GM19035 (cell line): ENCODE measurements at regions not wholly inside any gene's neighbourhood (a gene's known extent, or its start where the extent isn't known, plus 50 kb on each side); places are given as distances from the start of the nearest gene placed in this dataset.
"Not testable (repeated sequence)": the region's sequence is repeated elsewhere in the genome, so short reads cannot be mapped to it uniquely, and the experiment has no call there.

Experiments used
- ATAC-seq: cut with Tn5 transposase; IDR thresholded peaks from one replicate; pipeline ENCODE4 v1.9.1; 2021; ENCODE audit not compliant: unreplicated experiment

DNA sequence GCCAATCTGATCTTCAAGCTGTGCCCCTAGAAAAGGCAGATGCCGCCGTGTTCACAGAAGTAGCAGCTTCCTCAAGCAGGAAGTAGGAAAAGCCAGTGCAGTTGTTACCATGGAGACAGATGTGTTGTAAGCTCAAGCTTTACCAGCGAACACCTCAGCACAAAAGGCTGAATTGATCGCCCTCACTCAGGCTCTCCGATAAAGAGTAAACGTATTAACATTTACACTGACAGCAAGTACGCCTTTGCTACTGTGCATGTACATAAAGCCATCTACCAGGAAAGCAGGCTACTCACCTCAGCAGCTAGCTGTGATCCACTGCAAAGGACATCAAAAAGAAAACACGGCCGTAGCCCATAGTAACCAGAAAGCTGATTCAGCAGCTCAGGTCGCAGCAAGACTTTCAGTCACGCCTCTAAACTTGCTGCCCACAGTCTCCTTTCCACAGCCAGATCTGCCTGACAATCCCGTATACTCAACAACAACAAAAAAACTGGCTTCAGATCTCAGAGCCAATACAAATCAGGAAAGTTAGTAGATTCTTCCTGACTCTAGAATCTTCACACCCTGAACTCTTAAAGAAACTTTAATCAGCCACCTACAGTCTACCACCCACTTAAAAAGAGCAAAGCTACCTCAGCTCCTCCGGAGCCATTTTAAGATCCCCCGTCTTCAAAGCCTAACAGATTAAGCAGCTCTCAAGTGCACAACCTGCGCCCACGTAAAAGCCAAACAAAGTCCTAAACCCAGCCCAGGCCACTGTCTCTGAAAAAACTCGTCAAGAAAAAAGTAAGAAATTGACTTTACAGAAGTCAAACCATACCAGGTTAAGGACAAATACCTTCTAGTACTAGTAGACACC is 160.0 kb downstream of the DEFB131A start:
- not testable (repeated sequence) for ATAC-seq

DNA sequence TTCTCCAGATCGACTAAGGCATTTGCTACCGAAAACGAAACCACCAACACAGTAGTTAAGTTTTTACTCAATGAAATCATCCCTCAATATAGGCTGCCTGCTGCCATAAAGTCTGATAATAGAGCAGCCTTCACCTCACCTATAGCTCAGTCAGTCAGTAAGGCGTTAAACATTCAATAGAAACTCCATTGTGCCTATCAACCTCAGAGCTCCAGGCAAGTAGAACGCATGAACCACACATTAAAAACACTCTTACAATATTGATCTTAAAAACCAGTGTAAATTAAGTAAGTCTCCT is 160.6 kb downstream of the DEFB131A start:
- not testable (repeated sequence) for ATAC-seq

DNA sequence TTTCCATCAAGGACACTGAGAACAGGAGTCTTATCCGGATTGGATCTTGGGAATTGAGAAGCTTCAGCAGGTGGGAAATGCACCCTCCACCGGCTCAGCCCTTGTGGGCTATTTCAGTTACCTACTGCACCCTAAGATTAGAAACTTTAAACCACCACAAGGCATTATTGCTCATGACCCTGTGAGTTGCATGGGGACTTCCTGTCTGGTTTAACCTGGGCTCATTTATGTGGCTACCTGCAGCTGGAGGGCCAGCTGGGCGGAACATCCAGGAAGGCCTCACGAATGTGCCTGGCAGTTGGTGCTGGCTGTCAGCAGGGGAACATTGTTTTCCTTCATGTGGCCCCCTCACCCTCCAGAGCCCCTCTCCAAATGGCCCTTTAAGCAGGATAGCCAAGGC is 164.1 kb downstream of the DEFB131A start:
- ATAC-seq: no peak

DNA sequence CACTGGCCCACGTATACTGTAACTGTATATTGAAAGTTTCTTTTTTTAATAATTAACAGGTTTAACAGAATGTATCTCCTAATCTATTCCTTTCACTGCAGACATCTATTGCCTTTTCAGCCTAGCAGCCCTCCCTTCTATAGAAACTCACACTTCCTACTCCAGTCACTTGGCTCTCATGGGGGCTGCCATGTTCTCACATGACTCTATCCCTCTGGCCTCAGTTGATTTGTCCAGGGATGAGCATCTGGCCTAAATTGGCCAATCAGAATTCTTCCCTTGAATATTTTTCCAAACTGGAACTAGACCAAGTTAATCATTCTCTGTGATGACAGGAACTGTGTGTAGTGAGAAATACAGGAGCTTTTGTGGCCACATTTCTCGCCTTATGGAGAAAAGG is 166.1 kb downstream of the DEFB131A start:
- ATAC-seq: not testable (repeated sequence)

DNA sequence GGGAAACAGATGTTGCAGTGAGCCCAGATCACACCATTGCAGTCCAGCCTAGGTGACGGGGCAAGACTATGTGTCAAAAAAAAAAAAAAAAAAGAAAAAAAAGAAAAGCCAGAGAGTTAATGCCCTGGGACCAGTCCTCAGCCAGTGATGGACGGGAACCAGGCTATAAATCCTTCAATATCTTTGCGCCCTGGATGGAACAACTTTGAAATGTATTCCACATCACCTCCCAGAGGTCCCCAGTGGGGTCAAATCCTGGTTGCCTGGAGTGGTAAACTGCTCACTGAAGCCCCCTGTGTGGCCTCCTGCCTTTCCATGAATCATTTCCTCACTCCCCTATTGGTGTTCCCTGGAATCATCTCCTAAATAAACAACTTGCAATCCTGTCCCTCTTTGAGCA is 166.9 kb downstream of the DEFB131A start:
- no peak for ATAC-seq

DNA sequence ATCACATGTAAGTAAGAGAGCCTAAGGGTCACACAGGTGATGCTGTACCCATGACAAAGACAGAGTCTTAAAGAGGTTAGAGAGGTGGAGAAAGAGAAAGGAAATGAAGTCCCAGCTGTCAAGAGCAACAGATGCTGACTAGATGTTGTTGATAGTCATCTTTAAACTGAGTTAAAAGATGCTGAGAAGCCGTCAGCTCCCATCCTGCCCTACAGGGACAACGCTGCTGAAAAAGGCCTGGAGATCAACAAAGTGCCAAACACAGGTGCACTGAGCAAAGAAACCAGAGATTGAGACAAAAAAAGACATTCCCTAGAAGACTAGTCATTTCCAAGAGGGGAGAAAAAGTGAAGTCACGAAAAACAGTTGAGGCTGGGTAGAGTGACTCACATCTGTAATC is 145.0 kb upstream of the DRD5 start:
- not testable (repeated sequence) for ATAC-seq

DNA sequence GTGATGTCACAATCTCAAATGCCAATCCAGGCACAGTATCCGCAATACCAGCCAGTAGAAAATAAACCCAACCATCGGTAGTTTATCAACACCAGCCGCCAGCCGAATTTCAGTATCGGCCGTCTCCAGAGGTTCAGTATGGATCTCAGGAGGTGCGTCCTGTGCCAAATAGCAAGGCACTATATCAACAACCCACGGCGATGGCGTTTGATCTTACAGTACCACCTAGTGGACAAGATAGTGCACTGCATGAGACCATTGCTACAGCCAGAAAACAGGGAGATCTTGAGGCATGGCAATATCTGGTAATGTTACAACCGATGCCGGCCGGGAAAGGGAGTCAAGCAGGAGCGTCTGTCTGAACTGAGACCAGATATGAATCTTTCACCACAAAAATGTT is 121.8 kb upstream of the DRD5 start:
- not testable (repeated sequence) for ATAC-seq

DNA sequence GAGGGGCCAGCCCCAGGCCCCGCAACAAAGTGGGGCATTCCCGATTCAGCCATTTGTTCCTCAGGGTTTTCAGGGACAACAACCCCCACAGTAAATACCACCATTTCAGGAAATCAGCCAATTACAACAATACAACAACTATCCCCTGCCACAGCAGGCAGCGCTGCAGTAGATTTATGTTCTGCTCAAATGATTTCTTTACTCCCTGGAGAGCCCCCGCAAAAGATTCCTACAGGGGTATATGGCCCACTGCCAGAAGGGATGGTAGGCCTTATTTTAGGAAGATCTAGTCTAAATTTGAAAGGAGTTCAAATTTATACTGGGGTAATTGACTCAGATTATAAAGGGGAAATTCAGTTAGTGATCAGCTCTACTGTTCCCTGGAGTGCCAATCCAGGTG is 120.5 kb upstream of the DRD5 start:
- ATAC-seq: not testable (repeated sequence)

DNA sequence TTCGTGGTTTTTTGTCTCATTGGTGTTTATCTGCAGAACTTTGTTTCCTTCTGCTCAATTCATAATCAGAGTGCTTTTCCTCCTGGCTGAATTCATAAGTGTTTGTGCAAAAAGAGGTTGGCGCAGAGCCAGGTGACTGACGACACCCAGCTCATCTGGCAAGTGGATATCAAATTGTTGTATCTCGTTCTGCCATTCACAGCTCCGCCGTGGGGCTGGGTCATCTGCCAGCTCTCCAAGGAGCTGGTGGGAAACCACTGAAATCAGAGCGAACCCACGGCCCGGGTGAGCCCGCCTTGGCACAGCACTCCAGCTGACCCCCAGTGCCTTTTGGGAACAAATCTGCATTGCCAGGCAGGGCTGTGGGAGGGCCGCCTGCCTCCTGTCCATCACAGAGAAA is 110.7 kb upstream of the DRD5 start:
- not testable (repeated sequence) for ATAC-seq

DNA sequence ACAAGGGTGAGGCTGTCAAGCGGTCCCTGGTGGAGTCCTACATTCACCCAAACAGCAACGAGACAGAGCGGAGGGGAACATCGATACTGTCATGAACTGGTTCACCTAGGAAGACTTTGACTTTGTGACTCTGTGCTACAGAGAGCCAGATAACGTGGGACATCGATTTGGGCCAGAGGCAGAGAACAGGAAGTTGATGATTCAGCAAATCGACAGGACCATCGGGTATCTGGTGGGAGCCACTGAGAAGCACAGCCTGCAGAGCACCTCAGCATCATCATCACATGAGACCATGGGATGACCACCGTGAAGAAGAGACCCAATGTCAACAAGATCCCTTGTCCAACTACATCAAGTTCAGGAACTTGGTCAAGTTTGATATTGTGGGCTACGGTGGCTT is 104.1 kb upstream of the DRD5 start:
- ATAC-seq: not testable (repeated sequence)

DNA sequence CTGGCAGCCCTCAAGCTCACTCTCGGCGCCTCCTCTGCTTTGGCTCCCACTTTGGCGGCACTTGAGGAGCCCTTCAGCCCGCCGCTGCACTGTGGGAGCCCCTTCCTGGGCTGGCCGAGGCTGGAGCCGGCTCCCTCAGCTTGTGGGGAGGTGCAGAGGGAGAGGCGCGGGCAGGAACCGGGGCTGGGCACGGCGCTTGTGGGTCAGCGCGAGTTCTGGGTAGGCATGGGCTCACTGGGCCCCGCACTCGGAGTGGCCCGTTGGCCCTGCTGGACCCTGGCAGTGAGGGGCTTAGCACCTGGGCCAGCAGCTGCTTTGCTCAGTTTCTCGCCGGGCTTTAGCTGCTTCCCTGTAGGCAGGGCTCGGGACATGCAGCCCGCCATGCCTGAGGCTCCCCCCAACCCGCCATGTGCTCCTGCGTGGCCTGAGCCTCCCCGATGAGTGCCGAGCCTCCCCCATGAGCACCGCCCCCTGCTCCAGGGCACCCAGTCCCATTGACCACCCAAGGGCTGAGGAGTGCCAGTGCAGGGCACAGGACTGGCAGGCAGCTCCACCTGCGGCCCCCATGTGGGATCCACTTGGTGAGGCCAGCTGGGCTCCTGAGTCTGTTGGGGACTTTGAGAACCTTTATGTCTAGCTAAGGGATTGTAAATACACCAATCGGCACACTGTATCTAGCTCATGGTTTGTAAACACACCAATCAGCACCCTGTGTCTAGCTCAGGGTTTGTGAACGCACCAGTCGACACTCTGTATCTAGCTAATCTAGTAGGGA is 101.5 kb upstream of the DRD5 start:
- no peak for ATAC-seq

DNA sequence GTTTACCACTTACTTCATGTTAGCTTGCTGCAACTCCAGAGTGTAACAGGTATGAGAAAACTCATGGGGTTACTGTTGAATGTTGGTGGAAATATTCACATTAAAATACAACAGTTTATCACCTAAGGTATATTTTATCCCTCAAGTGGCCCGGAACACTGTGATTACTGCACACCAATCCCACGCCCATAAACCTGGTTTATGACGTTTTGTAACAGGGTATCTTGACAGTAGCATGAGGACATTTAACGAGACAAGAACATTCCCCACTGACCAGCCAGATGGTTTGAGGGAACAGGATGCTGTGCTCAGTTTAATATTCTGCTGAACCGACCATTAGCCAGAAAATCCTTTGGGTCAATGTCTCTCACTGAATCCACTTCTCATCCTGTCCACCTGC is 98.3 kb upstream of the DRD5 start:
- not testable (repeated sequence) for ATAC-seq

DNA sequence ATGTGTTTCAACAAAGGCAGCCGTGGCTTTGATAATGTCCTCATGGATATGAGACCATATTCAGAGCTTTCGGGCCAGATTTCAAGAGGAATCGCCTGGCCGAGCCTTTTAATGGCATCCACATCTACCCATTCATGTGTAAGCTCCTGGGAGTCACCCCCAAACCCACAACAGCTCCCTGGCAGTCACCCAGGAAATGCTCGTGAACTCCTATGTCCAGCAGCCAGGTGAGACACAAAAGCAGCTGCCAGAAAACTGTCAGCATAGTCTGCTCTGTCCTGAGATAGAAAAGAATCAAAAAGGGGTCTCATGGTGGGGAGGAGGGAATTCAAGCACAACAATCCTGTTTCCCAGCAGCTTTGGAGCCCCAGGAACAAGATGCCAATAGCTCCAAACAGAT is 96.4 kb upstream of the DRD5 start:
- not testable (repeated sequence) for ATAC-seq

DNA sequence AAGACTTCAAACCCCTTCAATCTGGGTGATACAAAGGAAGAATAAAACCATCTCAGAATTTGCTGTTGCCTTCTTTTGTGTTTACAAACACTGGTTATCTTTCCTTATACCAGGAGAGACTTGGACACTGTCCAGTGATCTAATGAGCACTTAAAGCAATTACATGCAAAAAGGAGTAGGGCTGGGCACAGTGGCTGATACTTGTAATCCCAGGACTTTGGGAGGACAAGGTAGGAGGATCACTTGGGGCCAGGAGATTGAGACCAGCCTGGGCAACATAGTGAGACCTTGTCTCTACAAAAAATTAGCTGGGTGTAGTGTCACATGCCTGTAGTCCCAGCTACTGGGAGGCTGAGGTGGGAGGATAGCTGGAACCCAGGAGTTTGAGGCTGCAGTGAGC is 95.7 kb upstream of the DRD5 start:
- ATAC-seq: no peak

DNA sequence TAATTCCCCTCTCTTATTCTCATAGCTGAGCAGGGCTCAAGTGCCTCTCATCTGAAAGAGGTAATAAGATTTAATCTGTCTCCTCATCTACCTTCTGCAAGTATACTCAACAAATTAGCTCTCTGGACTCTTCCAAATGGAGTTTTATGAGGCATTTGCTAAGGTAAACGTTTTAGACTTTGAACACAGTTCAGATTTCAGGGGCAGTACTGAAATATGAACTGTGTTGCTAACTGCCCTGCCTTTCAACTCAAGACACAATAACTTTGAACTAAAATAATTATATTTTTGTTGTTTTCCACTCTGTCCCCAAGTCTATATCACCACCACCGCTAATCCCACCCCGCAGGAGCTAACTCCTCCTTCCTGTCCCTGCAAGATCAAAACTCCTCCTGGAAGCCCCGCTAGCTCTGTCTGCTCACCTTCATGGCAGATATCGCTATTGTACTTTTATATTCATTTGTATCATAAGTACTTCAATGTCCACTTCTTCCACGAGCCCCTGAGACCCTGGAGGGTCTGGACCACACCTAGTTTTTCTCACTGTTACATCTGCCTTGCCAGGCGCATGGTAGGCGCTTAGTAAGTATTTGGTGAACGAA is 90.7 kb upstream of the DRD5 start:
- not testable (repeated sequence) for ATAC-seq

DNA sequence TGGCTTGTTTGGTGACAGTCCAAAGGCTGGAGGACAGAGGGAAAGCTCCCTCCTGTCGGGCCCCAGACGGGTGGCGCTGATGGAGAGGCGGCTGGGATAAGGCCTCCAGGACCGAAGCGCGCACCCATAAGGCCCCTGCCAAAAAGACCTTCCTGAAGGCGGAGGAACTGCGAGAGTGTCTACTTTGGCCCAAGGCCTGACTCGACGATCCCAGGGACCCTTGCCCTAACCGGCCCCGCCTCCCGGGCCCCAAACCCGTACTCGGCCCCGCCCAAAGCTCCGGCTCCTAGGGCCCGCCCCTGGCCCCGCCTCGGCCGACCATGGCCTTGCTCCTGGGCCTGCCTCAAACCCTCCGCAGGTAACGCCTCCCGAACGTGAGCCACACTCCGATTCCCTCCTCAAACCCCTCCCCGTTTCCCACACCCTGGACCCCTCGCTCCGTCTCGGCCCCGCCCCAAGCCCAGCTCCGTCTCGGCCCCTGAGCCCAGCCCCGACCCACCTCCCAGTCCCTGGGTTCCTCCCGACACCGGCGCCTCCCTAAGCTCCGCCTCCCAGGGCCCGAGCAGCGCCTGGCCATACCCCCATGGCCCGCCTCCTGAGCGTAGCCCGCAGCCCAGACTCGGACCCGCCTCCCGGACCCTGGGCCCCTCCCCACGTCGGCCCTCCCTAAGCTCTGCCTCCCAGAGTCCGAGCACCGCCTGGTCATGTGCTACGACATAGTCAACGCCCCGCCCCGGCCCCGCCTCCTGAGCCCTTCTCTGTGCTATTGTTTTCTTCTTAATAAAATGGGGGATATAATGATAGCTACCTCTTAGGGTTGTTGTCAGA is 90.0 kb upstream of the DRD5 start:
- ATAC-seq: peak; percentile 100

DNA sequence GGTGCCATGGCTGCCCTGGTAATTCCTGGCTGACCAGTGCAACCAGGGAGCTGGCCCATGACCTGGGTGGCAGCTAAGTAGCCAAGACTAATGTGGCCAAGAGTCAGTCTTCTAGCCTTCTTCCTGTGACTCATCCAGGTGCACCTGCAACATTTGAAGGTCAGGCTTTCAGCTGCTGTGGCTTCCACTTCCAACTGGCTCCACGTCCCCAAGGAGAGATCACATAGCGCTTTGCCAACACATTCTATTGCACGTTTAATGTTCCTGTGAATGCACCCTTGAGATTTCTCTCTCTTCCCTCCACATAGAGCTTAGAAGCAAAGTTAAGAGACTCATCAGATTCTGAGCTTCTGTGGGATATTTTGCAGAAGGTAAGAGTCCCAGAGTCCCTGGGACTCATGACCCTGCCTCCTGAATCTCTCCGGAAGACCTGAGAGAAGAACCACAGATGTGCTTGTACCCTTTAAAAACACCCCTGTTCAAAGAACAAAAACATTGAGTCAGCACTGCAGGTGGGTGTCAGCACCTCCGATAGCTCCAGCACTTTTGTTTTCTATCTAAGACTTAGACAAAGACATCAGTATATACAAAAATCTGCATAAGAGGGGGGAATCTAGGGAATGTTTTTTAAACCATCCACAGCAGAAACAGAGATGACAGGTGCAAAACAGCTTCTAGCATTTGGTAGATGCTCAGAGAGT is 88.5 kb upstream of the DRD5 start:
- not testable (repeated sequence) for ATAC-seq

DNA sequence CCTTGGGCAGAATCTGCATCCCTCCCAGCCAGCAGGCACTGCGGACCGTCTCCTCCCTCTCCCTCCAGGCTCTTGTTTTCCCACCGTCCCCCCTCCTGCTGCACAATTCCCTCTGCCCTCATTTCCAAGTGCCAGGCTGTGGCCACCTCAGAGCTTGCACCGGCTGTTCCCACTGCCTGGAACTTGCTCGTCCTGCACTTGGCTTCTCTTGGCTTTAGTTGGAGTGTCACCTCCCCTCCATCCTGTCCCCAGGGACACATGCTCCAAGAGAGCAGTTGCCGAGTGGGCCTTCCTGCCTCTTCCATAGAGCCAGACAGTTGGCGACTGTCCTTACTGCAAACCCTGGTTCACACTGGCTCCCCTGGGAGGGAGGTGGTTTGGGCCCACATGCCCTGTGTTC is 87.0 kb upstream of the DRD5 start:
- not testable (repeated sequence) for ATAC-seq

DNA sequence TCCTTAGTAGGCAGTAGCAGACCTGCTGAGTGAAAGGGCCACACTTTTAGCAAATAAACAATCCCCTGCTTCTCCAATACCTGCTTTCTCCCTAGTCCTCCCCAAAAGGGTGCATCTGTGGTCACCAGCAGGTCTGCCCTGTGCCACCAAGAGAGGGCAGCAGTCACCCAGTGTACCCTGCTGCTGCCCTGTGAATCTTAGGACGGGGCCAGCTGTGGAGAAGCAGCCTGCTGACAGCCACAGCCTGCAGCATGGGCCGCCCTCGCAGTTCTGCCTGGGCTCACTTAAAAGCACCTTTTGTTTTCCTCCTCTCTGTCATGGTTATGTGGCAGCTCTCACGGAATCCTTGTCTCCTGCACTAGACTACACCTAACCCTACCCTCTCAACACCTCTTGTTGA is 85.4 kb upstream of the DRD5 start:
- ATAC-seq: not testable (repeated sequence)

DNA sequence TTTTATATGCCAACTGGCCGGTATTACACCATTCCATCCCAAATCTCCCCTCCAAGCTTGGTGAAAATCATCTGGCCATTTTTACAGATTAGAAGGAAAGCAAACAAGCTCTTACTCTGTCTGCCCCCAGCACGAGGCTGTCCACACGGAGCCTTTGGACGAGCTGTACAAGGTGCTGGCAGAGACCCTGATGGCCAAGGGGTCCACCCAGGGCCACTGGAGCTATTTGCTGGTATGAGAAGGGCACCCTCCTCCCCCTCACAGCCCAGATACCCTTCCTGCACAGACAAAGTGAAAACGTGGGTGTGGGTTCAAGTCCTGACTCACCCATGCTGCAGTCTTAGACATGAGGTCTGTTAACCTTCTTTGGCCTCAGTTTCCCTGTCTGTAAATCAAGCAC is 84.9 kb upstream of the DRD5 start:
- ATAC-seq: not testable (repeated sequence)
